T1000 (cell line): ENCODE measurements at regions not wholly inside any gene's neighbourhood (a gene's known extent, or its start where the extent isn't known, plus 50 kb on each side); places are given as distances from the start of the nearest gene placed in this dataset.

Source experiments
- DNase-seq: peaks from one replicate; lab custom pipeline; 2025; ENCODE audit warnings: mixed read lengths; lab: John Stamatoyannopoulos, UW

DNA sequence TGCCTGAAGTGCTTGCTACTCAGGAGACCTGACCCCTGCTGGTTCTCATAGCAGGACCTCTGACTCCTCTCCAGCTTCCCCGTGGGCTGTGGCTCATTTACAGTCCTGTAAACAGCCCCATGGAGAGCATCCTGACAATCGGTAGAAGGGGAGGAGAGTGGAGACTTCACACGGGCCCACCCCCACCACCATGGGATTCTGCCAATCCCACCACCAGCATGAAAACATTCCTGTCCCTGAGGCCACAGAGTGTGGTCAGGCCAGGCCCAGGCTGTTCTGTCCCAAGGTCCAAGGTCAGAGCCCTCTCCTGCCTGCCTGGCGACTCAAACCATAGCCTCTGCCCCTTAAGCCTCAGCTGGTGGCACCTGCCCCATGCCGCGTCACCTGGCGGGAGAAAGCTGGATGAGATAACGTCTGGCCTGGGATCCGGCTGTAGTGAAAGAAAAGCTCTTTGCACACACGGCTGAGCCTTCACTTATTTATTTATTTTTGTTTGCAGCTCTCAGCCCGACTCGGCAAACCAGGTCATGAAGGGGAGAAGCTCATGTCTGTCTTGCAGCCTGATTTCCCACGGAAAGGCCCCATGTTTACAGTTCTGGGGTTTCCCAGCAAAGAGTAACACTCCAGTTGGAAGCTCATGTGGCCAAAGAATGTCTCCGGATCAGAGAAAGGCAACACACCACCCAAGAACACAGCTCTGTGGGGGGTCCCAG is 293.6 kb upstream of the ZMIZ1 start:
- no peak for DNase-seq

DNA sequence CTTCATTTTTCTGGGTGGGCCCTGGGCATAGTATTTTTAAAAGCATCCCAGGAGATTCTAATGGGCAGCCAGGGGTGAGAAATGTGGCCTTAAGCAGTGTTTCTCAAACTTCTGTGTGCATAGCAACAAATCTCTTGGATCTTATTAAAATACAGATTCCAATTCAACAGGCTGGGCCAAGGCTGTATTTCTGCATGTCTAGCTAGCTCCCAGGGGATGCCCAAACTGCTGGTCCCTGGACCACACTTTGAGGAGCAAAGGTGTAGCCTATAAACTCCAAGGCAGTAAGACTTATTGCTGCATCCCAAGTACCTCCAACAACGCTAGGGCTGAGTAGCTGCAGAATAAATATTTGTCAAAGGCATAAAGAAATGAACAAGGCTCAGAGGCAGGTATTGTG is 292.9 kb upstream of the ZMIZ1 start:
- no peak for DNase-seq

DNA sequence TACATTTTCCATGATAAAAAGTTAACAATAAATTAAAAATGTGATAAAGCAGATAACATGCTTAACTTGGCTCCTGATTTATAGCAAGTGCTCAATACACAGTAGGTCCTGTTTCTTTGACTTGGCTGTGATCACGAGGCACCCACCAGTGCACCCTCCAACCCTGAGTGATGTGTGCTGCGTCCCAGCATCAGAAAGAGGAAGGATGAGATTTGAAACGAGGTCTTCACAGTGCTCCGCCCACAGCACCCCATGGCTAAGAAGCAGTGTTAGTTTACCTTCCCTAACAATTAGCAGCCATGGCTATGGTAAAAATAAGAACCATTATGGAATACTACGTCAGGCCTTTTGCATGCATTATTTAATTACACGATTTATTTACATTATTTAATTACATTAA is 292.0 kb upstream of the ZMIZ1 start:
- no peak for DNase-seq

DNA sequence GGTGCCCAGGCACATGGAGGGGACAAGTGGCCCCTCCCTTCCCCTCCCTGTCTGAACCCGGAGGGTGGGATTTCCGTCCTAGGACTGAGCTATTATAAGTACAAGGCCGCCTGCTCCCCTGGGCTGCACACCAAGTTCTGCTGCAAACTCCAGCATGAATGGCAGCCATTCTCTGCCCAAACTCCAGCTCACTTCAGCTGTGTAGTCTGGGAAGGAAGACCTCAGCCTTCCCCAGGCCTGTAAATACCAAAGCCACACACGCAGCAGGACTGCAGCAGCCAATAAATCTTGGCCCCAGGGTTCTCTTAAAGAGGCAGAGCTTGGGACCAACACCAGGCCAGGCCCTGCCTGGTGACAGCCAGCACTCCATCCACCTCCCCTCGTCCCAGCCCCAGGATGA is 291.3 kb upstream of the ZMIZ1 start:
- DNase-seq: no peak

DNA sequence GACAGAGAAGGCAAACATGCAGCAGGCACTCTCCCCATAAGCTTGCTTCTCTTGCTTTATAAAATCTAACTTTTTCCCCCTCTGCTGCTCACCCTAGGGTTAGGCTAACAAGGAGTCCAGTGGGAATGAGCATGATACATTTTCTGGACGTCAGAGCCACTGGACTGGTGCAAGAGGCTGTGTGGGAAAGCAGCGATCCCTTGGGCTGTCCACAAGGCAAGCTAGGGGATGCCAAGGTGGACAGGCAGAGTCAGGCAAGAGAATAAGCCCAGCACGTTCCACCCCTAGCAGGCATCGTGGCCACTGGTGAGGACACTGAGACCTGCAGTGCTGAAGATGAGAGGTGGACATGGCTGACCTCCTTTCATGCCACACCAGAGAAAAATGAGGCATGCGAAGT is 290.9 kb upstream of the ZMIZ1 start:
- DNase-seq: no peak

DNA sequence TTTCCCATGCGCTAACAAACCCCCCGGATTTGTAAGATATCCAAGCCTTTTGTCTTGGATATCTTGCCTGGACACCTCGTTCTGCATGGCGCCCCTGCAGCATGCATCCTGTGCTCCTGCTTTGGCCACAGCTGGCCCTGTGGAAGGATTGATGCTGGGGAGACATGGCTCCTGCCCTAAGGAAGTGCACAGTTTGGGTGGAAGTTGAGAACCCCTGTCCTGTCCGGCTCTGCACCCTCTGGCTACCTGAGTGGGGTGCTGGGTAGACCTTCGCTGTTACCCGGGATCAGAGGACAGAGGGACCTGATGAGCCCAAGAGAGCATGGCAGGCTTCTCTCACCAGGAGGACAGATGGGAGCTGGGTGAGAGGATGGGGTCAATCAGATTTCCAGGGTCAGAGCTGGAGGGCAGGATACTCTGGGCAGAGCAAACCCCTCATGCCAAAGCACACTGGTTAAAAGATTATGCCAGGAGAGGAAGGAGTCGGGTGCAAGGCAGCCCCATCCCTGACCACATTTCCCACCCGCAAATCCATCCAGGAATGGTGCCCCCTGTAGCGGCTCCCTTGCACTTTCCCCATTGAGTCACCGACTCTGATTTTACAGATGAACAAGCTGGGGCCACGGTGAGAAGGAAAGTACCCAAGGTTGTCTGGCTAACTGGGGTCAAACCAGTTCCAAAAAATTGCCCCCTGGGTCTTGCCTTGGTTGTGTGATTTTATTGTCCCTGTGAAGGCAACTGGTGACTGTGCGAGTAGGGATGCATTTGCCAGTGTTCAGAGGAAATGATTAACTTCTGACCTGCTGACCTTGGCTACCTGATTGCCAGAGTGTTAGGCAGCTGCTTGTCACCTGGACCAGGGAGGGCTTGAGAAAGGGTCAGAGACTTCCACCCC is 290.1 kb upstream of the ZMIZ1 start:
- DNase-seq: no peak

DNA sequence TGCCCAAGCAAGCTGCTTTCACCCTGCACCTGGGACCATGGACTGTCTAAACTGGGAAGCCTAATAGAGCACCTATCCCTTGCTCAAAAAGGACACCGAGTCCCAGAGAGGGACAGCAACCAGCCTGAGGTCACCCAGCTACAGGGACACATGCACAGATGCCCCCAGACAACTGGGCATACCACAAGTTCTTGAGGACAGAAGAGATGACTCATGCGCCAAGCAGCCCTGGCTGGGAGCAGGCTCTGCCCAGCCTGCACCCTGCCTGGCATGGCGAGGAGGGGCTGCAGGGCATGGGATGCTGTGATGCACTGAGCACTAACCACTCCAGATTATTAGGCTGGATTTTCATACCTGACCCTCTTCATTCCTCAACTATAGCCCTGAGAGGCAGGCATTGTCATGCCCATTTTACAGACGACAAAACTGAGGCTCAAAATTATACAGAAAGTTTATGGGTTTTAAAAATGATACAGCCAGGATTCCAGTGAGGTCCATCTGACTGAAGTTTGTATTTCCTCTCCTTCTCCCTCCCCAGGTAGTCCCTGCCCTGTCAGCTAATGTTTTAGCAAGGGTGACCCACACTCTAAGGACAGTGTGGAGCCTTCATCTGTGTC is 289.3 kb upstream of the ZMIZ1 start:
- DNase-seq: no peak

DNA sequence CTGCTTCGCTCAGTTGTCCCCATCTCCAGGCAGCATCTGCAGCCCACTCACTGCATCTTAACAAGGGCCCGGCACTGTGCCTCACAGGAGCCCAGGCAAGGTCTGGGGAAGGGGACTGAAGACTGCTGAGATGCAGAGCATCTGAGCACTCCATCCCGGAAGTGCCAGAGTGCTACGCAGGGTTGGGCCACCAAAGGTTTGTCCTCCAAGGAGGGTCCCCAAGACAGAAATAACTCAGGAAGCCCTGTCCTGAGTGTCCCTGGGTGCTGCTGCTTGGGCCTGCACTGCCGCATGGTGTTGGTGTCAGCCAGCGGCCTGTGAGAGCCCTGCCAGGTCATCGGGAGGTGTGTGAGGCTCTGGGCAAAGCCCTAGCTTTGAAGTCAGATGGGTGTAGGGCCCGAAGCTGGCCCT is 288.2 kb upstream of the ZMIZ1 start:
- DNase-seq: no peak

DNA sequence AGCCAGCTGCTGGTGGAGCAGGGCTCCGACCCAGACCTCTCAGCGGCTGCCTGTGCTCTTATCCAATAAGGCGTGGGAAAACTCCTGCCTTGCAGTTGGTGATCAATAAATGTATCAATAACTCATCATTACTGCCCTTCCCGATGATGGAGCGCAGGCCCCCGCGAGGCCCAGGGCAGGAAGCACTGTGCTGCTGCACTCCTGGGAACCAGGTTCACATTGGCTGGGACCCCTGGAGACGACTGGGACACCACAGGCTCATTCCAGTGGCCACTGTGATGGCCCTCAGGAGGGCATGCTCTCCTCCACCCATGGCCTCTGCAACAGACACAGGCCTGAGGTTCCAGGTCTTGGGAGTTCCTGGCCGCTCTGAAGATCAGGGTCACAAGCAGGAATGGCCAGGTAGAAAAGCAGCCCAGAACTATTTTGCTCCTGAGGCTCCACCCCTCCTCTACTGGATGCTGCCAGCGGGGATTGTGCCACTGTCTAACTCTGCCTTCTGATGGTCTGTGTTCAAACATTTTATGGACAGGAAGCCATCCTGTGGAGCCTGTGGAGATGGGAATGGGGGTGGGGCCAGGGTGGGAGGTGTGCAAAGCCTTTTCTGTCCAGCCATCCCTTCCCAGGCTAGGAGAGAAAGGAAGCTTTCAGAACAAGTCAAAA is 287.4 kb upstream of the ZMIZ1 start:
- DNase-seq: no peak

DNA sequence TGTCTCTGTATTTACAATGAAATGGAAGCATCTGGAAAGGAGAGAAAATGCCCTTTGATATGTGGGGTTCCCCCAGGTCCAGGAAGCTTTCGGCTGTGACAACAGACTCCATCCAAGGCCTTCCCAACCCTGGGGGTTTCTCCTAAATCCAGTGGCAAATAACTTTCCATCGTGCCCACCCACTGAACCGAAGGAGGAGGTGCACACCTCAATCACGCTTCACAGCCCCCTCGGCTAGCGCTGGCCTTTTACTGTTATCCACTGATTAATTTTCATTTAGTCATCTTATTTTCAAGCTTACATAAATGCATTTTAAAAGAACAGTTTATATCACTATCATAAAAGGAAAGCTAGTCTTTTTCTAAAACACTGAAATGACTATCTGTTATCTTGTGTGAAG is 286.8 kb upstream of the ZMIZ1 start:
- no peak for DNase-seq

DNA sequence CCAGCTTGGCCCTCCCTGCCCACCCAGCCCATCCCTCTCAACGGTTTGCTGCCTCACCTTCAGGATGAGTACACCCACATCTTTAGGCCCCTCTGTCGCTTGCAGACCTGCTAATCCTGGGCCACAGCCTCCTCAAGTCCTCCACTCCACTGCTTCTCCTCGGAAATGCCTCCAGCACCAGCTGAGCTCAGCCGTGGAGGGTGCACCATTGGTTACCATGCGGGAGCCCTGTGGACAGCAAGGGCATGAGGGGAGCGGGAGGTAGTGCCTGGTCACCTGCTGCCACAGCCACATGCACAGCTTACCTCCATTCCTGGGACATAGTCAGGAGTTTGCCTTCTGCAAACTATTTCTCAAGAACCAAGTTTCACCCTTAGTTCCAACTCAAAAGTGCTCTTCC is 286.3 kb upstream of the ZMIZ1 start:
- no peak for DNase-seq

DNA sequence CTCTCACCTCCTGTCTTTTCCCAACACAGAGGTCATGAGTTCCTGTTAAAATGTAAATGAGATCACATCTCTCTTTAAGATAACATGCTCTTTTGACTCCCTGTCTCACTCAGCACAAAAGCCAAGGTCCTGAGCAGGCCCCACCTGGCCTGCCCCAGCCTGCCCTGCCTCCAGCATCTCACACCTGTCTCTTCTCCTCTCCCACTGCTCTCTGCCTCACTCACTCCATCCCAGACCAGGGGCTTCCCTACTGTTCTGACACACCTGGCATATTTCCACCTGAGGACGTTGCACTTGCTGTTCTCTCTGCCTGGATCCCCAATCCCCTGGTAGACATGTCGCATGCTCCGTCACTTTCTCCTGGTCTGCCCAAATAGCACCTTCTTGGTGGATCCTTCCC is 285.0 kb upstream of the ZMIZ1 start:
- DNase-seq: no peak

DNA sequence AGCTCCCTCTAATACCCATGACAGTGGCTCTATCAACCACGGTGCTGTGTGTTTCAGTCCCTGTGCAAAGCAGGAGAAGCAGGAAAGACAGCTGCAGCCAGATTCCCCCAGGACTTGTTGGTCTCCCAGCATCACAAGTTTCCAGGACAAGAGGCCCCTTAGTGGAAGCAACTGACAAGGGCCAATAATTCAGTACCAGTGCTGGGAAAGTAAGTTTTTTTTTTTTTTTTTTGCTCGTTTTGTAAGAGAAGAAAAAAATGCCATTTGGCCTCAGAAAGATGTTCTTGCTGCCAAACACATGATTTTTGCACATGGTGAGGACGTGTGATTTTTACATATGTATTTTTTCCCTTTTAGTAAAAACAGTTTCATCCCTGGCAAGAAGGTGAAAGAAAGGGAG is 284.2 kb upstream of the ZMIZ1 start:
- DNase-seq: no peak

DNA sequence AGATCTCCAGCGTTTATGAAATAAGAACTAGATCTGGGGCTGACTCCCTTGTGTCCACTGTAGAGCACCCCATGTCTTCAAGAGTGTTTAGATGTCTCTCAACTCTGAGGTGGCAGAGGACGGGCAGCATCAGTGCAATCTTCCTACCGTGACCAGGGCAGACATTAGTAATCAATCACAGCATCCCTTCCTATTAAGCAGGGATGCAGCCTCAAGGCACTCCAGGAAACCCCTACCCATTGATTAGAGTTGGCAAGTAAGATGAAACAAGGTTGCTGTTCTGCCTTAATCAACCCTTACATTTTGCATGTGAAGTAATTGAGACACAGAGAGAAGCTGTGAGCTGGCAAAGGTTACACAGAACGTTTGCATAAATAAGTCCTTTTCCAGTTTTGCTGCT is 283.7 kb upstream of the ZMIZ1 start:
- no peak for DNase-seq

DNA sequence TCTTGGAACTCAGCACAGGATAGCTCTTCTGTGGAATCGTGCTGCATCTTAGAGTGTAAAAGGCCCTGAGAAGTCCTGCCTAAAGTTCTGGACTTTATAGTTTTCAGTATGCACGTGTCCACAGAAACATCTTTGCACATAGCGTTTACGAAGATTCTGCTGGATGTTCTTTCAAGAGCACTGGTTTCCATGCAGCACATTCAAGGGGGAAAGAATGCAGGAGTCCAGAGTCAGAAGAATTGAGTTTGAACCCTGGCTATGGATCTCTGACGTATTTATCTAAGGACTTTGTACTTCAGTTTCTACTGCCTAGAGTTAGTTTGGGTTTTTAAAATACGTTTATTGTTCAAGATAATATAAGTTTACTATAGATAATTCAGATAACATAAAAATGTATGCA is 282.8 kb upstream of the ZMIZ1 start:
- no peak for DNase-seq

DNA sequence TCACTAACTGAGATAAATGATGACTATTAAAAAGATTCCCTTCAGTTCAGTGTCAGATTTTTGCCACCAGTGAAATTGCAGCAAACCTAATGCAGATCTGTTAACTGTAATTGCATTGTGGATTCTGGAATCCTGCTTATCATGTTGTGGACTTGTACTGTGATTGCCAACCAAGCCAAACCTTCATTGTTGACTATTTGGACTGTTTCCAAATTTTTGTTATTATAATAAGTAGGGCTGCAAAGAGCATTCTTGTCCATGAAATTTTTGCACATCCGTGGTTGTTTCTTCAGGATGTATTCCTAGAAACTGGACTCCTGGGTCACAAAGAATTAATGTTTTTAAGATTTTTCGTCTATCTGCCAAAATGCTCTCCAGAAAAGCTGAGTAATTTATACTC is 281.6 kb upstream of the ZMIZ1 start:
- DNase-seq: no peak

DNA sequence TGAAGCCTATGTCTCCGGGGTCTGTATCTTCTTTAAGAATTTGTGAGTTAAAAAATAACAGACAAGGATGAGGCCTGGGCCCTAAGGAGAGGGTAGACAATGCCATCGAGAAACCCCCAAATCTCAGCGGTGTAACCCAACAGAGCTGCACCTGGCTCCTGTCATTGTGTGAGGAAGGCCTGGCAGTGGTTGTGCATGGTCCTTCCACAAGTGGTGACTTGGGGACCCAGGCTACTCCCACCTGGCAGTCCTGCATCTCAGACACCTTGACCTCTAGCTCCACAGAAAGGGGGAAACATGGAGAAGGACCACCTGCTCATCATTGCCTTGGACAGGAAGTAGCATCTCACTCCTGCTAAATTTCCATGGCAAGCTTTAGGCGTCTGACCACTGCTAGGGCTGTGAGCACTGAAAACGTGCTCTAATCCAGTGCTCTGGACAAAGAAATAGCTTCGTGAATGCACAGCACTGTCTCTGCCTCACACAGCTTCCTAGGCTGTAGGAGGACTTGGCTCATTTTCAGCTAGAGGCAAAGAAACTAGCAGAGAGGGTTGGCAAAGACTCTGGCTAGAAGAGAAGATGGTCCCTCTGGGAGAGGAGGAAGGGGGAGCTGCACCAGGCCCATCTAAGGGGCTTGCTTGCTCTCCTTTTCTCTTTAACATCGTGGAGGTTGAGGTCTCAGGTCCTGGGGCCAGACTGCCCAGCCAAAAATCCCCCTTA is 273.9 kb upstream of the ZMIZ1 start:
- no peak for DNase-seq

DNA sequence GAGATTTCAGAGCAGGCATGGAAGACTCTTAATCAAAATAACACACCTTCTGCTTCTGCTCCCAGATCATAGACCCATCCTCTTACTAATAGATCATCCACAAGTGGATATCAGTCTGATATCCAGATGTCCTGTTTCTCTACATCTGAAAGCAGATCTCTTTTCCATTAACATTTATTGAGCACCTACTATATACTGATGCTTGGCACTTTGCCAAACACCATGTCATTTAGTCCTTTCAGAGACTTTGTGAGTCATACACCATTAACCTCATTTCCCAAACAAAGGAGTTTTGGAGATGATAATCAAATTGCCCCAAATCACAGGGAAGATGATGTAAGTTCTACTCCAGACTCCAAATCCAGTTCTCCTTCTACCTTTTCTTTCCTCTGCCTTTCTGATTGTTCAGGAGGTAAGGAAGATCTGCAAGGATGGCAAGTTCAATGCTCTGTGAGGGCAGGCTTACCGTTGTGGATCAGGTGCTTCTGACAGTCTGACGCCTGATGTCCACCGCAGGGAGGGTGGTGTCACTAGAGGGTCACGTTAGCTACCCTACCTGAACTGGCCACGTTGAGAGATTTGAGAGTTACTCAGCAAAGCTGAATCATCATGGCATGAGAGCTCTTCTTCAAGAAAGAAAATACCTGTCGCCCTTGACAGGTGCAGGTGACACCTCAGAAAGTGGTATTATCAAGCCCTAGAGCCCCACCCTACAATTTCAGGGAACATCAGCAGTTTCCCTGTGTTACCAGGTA is 269.6 kb upstream of the ZMIZ1 start:
- DNase-seq: no peak

DNA sequence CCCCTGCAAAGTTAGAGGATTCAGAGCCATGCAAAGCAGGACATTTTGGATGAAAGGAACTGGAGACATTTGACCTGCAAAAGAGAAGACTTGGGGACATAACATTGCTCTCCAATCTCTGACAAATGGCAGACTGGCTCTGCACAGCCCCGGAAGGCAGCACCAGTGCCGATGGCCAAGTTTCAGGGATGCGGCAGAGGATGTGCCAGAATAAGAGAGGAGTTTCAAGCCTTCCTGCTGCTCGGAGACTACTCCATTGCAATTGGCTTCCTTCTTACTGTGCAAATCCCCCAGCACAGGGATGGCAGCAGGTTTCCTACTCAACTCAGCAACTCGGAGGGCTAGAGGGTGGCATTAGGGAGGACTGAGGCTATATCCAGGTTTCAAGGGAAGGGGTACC is 268.8 kb upstream of the ZMIZ1 start:
- DNase-seq: no peak

DNA sequence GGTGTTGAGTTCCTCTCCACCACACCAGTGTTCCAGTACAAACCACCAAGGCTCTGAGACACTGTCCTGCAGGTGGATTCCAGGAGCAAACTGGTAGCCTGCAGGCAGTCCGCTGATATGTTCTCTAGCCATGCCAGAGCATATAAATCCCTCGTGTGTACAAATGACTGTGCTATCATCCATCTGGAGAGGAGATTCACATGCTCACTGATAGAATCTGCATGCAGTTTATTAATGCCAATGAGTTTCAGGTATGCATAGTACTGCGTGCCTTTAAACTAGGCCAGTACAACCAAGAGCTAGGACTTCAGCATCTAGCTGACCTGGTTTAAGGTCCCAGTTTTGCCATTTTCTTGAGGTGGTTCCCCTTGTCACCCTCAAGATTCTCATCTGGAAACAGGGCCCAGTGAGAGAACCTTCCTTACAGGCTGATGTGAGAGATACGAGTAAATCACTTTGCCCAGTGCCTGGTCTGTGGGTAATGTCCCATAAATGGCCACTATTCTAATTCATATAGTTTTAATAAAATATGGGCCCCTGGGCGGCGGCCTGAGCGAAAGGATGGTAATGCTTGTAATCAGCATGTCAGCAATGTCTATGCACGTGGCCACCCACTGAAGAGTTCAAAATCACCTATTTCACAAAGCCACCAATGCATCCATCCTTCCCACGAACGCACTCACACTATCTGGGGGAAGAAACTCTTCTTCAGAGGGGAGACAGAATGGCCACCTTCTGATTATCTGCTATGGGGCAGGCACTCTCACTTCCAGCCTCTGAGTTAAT is 268.0 kb upstream of the ZMIZ1 start:
- no peak for DNase-seq
